ENCODE measurements at regions not wholly inside any gene's neighbourhood (a gene's known extent, or its start where the extent isn't known, plus 50 kb on each side); places are given as distances from the start of the nearest gene placed in this dataset.

- DNase-seq, result no peak
Observed at GRCh38 chr13:76038920-76039716, 403.0 kb downstream of the LMO7 start.

GRCh38 chr13:76036176-76036575, 400.0 kb downstream of the LMO7 start:
- no peak for DNase-seq

- DNase-seq, result no peak
Observed at GRCh38 chr13:76035711-76036110, 399.6 kb downstream of the LMO7 start.

DNA sequence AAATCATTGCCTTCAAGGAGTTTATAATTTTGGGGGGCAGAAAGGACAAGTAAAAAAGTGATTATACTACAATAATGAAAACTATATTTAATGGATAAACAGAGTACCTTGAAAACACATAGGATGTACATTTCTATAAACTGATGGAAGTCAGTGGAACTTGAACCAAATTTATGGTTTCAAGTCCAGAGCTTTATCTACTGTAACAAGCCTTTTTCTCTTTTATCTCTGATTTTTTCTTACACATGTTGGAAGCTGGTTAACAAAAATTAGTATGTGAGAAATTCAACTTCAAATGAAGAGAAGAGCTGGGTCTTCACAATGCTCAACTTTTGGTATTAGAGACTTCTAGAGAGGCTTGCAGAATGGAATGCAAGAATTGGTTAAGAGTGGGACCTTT, 393.6 kb downstream of the LMO7 start:
- DNase-seq, result no peak

DNA sequence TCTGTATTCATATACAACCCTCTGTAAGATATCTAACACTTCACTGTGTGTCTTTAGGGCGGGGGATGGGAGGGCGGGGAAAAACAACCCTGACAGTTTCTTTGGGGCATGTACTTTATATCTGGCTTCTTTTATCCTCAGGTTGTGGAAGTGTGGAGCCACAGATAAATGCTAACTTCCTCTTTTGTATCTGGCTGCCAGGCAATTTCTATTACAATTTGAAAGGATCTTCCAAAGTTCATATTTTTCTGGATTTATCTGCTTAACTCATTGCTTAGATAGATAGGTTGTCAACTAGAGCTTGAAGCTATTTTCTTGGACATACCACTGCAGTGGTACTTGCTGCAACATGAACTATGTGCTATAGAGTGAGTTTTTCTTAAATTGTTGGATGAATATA, 393.0 kb downstream of the LMO7 start:
- DNase-seq, result no peak

- no peak for DNase-seq
Observed at GRCh38 chr13:76027131-76027530, 391.0 kb downstream of the LMO7 start.

DNA sequence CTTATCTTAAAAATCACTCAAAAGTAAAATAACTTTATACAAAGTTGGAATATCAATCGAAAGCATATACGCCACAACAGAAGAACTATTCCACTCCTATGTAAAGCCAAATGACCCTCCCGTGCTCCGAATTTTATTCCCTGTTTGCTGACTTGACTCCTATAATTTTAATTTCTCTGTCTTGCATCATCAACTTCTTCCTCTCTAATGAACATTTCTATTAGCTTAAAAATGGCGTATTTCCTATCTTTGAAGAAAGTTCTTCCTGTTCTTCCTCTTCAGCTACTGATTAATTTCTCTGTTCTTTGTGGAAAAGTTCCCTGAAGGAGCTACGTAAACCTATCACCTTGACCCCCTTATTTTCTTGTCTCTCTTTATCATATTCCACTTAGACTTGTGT, 389.3 kb downstream of the LMO7 start:
- DNase-seq, result no peak

DNA sequence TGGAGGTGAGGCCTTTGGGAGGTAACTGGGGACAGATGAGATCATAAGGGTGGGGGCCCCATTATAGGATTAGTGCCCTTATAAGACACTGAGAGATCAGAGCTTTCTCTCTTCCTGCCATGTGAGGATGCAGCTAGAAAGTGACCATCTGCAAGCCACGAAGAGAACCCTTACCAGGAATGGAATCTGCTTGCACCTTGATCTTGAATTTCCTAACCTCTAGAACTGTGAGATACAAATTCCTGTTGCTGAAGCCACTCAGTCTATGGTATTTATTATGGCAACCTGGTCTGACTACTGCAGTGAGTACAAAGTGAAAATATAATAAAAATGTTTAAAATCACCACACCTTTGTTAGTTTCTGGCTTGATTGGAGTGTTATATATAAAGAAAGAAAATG, 388.0 kb downstream of the LMO7 start:
- DNase-seq, result no peak

- DNase-seq, result no peak
Observed at GRCh38 chr13:76023652-76024051, 387.5 kb downstream of the LMO7 start.

- DNase-seq, result no peak
Observed at GRCh38 chr13:76020421-76020955, 384.4 kb downstream of the LMO7 start.

GRCh38 chr13:76019421-76020044, 383.4 kb downstream of the LMO7 start:
- no peak for DNase-seq

GRCh38 chr13:76017861-76018556, 381.9 kb downstream of the LMO7 start:
- DNase-seq, result no peak

- no peak for DNase-seq
Observed at GRCh38 chr13:76016799-76017400, 380.8 kb downstream of the LMO7 start.

- no peak for DNase-seq
Observed at GRCh38 chr13:76014406-76015318, 378.5 kb downstream of the LMO7 start.

GRCh38 chr13:76012091-76012721, 376.1 kb downstream of the LMO7 start:
- no peak for DNase-seq

GRCh38 chr13:76009267-76009890, 373.2 kb downstream of the LMO7 start:
- no peak for DNase-seq

DNA sequence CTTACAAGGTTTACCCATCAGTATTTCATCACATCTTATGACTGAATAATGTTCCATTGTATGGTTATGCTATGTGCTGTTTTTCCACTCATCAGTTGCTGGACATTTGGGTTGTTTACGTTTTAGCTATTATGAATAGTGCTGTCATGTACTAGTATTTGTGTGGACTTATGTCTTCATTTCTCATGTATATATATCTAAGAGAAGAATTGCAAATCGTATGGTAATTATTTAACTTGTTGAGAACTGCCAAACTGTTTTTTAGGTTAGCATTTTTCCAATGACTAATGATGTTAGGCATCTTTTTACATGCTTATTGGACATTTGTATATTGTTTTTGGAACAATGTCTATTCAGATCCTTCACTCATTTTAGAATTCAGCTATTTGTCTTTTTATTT, 368.3 kb downstream of the LMO7 start:
- DNase-seq, result no peak

- DNase-seq, result no peak
Observed at GRCh38 chr13:76000131-76000530, 364.0 kb downstream of the LMO7 start.

- DNase-seq, result no peak
Observed at GRCh38 chr13:75996582-75996981, 360.5 kb downstream of the LMO7 start.

GRCh38 chr13:75995966-75996365, 359.8 kb downstream of the LMO7 start:
- no peak for DNase-seq

GRCh38 chr13:75993823-75994222, 357.7 kb downstream of the LMO7 start:
- DNase-seq, result no peak

Measured in activated naive CD4-positive, alpha-beta T cell treated with Interleukin-2 at 50 U/mL for 16 hours (primary cell).